ENCODE measurements at regions not wholly inside any gene's neighbourhood (a gene's known extent, or its start where the extent isn't known, plus 50 kb on each side); places are given as distances from the start of the nearest gene placed in this dataset.

DNA sequence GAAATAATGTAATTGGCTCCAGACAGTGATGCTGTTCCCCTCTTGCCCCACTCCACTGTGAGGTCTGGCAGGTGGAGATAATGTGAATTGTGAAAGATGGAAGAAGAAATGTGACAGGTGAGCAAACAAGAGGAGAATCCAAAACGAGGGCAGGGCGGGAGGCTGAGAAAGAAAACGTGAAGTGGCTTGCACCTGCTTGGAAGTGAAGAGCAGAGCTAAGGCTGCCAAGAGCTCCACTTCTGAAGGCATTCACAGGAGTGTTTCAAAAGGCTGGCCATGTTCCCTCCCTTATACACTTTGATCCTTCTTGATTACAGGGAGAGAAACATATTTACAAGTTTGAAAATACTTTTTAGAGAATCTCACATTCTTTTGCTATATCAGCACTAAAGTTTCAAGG, 359.4 kb downstream of the EPHA7 start:
- TF ChIP-seq, protein P1, sequence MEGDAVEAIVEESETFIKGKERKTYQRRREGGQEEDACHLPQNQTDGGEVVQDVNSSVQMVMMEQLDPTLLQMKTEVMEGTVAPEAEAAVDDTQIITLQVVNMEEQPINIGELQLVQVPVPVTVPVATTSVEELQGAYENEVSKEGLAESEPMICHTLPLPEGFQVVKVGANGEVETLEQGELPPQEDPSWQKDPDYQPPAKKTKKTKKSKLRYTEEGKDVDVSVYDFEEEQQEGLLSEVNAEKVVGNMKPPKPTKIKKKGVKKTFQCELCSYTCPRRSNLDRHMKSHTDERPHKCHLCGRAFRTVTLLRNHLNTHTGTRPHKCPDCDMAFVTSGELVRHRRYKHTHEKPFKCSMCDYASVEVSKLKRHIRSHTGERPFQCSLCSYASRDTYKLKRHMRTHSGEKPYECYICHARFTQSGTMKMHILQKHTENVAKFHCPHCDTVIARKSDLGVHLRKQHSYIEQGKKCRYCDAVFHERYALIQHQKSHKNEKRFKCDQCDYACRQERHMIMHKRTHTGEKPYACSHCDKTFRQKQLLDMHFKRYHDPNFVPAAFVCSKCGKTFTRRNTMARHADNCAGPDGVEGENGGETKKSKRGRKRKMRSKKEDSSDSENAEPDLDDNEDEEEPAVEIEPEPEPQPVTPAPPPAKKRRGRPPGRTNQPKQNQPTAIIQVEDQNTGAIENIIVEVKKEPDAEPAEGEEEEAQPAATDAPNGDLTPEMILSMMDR (IDR thresholded peaks at IDR 0.05; ENCODE audit: borderline replicate concordance, control extremely low read depth, extremely low read depth, insufficient read depth, missing control alignments): no peak
- no peak for DNase-seq (ENCODE audit: low spot score)
- in situ Hi-C loops (cut with MboI; ENCODE audit: low sequenced_read_pairs, unreplicated experiment): no loop called here

DNA sequence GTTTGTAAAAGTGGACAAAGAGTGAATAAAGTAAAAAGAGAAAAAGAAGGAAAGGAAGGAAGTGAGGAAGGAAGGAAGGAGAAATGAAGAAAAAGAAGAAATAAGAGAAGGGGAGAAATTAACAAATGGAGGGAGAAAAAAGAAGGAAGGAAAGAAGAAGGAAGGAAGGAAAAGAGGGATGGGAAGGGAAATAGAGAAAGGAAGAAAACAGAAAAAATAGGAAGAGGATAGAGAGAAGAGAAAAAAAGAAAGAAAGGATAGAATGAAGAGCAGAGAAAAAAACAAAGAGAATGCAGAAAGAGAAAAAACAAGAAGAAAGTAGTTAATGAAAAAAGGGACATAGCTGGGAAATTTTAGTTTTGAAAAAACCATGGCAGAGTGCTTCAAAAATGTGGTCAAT, 361.8 kb downstream of the EPHA7 start:
- TF ChIP-seq, protein P1 (IDR thresholded peaks at IDR 0.05; ENCODE audit: borderline replicate concordance, control extremely low read depth, extremely low read depth, insufficient read depth, missing control alignments): no peak
- no peak for DNase-seq (ENCODE audit: low spot score)
- in situ Hi-C loops (cut with MboI; ENCODE audit: low sequenced_read_pairs, unreplicated experiment): no loop called here

DNA sequence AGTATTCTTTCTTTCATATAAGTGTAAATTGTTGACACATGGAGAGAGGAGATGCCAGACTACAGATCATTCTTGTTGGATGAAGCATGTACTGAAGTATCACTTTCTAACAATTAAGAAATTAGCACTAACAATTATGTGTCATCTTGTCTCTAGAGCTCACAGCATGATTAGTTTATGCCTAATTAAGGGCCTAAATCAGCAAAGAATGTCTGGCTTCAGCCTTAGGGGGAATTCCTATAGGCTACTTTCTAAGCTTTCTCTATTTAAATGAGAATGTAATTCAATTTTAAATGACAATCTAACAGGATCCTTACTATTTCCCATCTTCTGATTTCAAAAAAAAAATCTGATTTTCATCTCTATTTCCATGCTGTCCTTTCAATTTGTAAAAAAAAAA, 371.0 kb downstream of the EPHA7 start:
- in situ Hi-C loops (cut with MboI; ENCODE audit: low sequenced_read_pairs, unreplicated experiment): no loop called here
- TF ChIP-seq, protein P1 (IDR thresholded peaks at IDR 0.05; ENCODE audit: borderline replicate concordance, control extremely low read depth, extremely low read depth, insufficient read depth, missing control alignments): no peak
- no peak for DNase-seq (ENCODE audit: low spot score)

DNA sequence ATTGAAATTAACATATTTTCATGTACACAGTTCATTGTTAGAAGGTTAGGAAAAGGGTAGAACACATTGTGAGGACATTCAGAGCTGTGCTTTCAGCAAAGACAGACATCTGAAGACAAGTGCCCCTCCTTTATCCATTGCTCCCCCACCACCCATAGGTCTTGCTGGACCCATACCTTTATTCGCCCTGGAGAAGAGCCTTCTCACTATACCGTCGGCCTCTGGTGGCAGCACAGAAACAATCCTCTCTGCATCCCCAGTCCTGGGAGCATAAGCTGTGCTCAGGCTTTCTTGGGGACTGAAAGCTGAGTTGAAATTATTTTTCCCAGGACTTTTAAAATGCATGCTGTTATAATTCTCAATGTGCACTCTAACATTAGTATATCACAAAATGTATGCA, 372.3 kb downstream of the EPHA7 start:
- DNase-seq (ENCODE audit: low spot score): no peak
- TF ChIP-seq, protein P1 (IDR thresholded peaks at IDR 0.05; ENCODE audit: borderline replicate concordance, control extremely low read depth, extremely low read depth, insufficient read depth, missing control alignments): no peak

DNA sequence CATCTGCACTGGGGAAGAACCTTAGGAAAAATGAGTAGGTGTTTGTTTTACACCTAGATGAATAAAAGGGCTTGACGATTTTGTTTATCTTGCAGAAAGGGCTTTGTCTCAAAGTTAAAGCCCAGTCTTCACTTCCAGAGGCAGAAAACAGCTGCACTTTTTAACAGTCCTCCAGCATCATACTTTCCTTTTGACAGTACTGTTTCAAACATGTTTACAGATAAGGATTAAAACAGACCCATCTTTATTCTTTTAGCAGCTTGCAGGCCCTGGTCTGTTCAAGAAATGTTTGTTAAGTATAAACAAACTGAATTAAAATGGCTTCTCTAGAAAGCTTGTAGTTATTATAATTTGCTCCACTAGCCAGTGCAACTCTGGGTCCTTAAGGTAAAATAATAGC, 374.2 kb downstream of the EPHA7 start:
- no peak for DNase-seq (ENCODE audit: low spot score)
- in situ Hi-C loops (cut with MboI; ENCODE audit: low sequenced_read_pairs, unreplicated experiment): no loop called here
- TF ChIP-seq, protein P1 (IDR thresholded peaks at IDR 0.05; ENCODE audit: borderline replicate concordance, control extremely low read depth, extremely low read depth, insufficient read depth, missing control alignments): no peak

More for the DNA sequence above, 372.3 kb downstream of the EPHA7 start:
- in situ Hi-C loops (cut with MboI; ENCODE audit: low sequenced_read_pairs, unreplicated experiment): no loop called here

DNA sequence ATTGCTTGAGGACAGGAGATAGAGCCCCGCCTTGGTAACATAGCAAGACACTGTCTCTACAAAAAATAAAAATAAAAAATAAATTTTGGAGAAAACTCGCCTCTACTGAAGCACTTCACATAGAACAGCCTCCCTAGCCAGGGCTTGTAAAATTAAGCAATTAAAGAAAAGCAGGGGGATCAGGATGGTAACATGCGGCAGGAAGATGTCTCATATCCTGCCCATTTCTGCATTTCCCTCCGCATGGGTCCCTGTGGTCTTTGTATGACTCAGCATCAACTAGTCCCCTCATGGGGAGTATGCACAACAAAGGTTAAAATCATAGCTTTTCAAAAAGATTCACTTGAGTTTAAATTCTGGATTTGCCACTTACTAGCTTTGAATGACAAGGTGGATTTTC, 379.0 kb downstream of the EPHA7 start:
- in situ Hi-C loops (cut with MboI; ENCODE audit: low sequenced_read_pairs, unreplicated experiment): no loop called here
- no peak for DNase-seq (ENCODE audit: low spot score)
- TF ChIP-seq, protein P1 (IDR thresholded peaks at IDR 0.05; ENCODE audit: borderline replicate concordance, control extremely low read depth, extremely low read depth, insufficient read depth, missing control alignments): no peak

DNA sequence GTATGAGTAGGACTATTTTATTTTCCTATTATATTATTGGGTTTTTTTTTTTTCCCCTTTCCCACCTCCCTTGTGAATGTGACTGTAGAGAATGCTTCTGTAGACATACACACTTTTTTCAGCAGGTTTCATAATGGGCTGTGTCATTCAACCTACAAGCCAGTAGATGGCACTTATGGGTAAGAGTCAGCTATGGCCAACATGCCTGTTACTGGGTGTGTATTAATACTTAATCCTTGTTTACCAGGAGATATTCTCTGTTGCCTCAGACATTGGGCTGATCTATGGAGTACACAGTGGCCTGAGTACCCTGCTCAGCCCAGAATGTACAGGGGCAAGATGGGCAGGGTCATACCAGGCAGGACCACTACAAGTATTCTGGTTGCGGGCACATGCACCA, 382.5 kb downstream of the EPHA7 start:
- in situ Hi-C loops (cut with MboI; ENCODE audit: low sequenced_read_pairs, unreplicated experiment): no loop called here
- TF ChIP-seq, protein P1 (IDR thresholded peaks at IDR 0.05; ENCODE audit: borderline replicate concordance, control extremely low read depth, extremely low read depth, insufficient read depth, missing control alignments): no peak
- no peak for DNase-seq (ENCODE audit: low spot score)

All from GM13976 (cell line).